HCT116 (cell line): ENCODE measurements at regions not wholly inside any gene's neighbourhood (a gene's known extent, or its start where the extent isn't known, plus 50 kb on each side); places are given as distances from the start of the nearest gene placed in this dataset.

Experiments
- CTCF ChIP-seq, 3 experiments: fragments of 200-600 bp in 1 of 3; sonication (generic) in 1 of 3; IDR thresholded peaks in 2 of 3; conservative IDR thresholded peaks in 1 of 3; 2 replicates each; pipeline ENCODE4 v1.5.1; 2012 to 2017; ENCODE audit warnings: low read depth in 2 of 3, low read length in 2 of 3, antibody characterized with exemption in 1 of 3, borderline replicate concordance in 1 of 3, control low read depth in 1 of 3, mild to moderate bottlenecking in 1 of 3, mixed read lengths in 1 of 3, mixed run types in 1 of 3, moderate library complexity in 1 of 3; ENCODE audit not compliant: insufficient read depth in 1 of 3
- POLR2A ChIP-seq: IDR thresholded peaks from 2 replicates; pipeline ENCODE4 v1.7.0; 2011; ENCODE audit warnings: borderline replicate concordance; ENCODE audit not compliant: insufficient read depth, insufficient read length; ENCODE audit errors: extremely low read depth
- POLR2AphosphoS5 ChIP-seq: IDR thresholded peaks from 2 replicates; pipeline ENCODE4 v1.6.1; 2011; ENCODE audit warnings: mild to moderate bottlenecking, low read depth, low read length, moderate library complexity
- TCF7L2 ChIP-seq: IDR thresholded peaks from 2 replicates; pipeline ENCODE4 v1.7.0; 2011; ENCODE audit warnings: borderline replicate concordance, inconsistent platforms; ENCODE audit not compliant: insufficient read depth, insufficient read length; ENCODE audit errors: extremely low read depth
- YY1 ChIP-seq: IDR thresholded peaks from 2 replicates; pipeline ENCODE4 v1.6.1; 2011; ENCODE audit warnings: low read length, low read depth, moderate library complexity, mild to moderate bottlenecking; ENCODE audit not compliant: insufficient replicate concordance; ENCODE audit errors: extremely low read depth
- ZNF274 ChIP-seq: fragments of 200-500 bp; sonication (Bioruptor generic); IDR thresholded peaks from 2 replicates; pipeline ENCODE4 v1.6.1; 2014; ENCODE audit warnings: mild to moderate bottlenecking, low read depth, low read length, inconsistent platforms

GRCh38 chr4:127425851-127426250 lies 206.9 kb upstream of the INTU start:
- TF ChIP-seq TCF7L2 (no peak), CTCF (IDR thresholded peaks at IDR 0.05 in 2 of 3, conservative IDR thresholded peaks at IDR 0.05 in 1 of 3; ENCODE audit: borderline replicate concordance in 1 of 3, insufficient read depth in 1 of 3, low read depth in 2 of 3, low read length in 2 of 3) (no peak), ZNF274 (no peak), POLR2A (no peak), POLR2AphosphoS5 (no peak), YY1 (no peak)
